ENCODE measurements at regions not wholly inside any gene's neighbourhood (a gene's known extent, or its start where the extent isn't known, plus 50 kb on each side); places are given as distances from the start of the nearest gene placed in this dataset.

- TF ChIP-seq, protein P1, sequence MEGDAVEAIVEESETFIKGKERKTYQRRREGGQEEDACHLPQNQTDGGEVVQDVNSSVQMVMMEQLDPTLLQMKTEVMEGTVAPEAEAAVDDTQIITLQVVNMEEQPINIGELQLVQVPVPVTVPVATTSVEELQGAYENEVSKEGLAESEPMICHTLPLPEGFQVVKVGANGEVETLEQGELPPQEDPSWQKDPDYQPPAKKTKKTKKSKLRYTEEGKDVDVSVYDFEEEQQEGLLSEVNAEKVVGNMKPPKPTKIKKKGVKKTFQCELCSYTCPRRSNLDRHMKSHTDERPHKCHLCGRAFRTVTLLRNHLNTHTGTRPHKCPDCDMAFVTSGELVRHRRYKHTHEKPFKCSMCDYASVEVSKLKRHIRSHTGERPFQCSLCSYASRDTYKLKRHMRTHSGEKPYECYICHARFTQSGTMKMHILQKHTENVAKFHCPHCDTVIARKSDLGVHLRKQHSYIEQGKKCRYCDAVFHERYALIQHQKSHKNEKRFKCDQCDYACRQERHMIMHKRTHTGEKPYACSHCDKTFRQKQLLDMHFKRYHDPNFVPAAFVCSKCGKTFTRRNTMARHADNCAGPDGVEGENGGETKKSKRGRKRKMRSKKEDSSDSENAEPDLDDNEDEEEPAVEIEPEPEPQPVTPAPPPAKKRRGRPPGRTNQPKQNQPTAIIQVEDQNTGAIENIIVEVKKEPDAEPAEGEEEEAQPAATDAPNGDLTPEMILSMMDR (IDR thresholded peaks at IDR 0.05): no peak
- TF ChIP-seq POLR2A (IDR thresholded peaks at IDR 0.05): no peak
- TF ChIP-seq POLR2AphosphoS5 (IDR thresholded peaks at IDR 0.05): no peak
Measured at GRCh38 chr9:38162332-38163211, 93.5 kb upstream of the SHB start.

Data from breast epithelium (tissue), 3 donors.